GM12872 (cell line): ENCODE measurements at regions not wholly inside any gene's neighbourhood (a gene's known extent, or its start where the extent isn't known, plus 50 kb on each side); places are given as distances from the start of the nearest gene placed in this dataset.

ENCODE experiments used
- TF ChIP-seq, protein P1 (sequence below): IDR thresholded peaks from 3 replicates; pipeline ENCODE4 v1.5.1; 2011; ENCODE audit warnings: low read depth, mild to moderate bottlenecking, low read length, moderate library complexity; ENCODE audit not compliant: insufficient read depth

DNA sequence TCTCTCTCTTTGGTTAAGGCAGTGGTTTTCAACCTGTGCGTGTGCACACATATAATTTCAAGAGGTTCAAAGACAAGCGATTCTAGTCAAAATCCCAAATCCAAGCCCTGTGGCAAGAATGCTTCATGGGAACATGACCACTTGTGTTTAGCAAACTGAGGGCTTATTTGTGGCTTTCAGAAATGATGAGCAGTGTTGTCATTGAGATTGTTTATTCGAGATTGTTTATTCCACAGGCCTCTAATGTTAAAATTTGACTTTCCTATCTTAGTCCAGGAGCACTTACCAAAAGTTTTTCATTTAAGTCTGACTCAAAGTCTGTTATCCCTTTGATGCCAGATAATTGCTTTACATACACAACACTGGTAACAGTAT lies 111.1 kb upstream of the ELL2 start:
- TF ChIP-seq, protein P1, sequence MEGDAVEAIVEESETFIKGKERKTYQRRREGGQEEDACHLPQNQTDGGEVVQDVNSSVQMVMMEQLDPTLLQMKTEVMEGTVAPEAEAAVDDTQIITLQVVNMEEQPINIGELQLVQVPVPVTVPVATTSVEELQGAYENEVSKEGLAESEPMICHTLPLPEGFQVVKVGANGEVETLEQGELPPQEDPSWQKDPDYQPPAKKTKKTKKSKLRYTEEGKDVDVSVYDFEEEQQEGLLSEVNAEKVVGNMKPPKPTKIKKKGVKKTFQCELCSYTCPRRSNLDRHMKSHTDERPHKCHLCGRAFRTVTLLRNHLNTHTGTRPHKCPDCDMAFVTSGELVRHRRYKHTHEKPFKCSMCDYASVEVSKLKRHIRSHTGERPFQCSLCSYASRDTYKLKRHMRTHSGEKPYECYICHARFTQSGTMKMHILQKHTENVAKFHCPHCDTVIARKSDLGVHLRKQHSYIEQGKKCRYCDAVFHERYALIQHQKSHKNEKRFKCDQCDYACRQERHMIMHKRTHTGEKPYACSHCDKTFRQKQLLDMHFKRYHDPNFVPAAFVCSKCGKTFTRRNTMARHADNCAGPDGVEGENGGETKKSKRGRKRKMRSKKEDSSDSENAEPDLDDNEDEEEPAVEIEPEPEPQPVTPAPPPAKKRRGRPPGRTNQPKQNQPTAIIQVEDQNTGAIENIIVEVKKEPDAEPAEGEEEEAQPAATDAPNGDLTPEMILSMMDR = no peak

DNA sequence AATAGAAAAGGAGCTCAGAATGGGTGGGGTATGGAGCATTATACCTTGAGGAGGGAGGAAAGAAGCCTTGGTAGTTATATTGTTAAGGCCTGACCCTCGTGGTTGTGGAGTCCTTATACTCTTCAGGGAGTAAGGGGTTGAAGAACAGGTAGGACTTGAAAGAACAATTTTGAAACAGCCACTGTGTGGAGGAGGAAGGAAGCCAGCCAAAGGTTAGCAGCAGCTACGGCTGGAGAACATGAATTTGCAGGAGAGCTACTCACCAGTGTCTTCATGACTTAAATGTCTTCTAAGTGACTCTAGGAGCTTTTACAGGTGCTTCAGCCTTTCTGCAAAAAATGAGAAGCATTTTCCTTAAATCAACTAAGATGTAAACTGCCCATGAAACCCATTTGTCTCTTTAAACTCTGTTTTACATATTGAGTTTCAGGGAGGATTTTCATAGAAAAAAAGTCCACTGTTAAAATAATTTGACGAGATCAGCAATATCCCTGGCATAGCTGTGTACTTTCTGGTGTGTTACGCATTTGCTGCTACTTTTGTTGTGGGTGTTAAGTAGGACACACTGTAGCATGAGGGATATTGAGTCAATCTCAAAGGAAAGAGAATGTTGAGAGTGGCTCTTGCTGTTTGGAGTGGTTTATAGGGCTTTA lies 110.6 kb upstream of the ELL2 start:
- TF ChIP-seq, protein P1 = no peak

DNA sequence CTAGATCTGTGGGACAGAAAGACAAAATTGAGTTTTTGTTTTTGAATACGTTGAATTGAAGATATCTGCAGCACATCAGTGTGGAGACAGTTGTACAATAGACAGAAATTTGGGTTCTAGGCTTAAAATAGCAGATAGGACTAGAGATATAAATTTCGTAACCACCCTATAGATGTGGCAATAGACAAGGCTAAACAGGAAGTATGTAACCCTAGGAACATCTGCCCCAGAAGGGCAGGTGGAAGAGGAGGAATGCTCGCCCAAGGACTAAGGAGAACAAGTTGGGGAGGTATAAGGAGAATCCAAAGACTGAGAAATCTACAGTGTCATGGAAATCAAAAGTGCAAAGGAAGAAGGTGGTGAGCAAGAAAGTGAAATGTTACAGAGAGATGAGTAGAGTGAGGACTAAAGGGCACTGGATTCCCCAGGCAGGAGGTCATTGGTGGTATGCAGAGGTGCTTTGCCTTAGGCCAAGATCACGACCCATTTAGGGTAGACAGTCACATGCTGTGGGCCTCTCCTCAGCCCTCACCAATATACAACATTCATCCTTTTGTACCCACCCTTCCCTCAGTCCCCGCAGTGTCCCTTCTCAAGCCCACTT lies 109.1 kb upstream of the ELL2 start:
- TF ChIP-seq, protein P1 = no peak

DNA sequence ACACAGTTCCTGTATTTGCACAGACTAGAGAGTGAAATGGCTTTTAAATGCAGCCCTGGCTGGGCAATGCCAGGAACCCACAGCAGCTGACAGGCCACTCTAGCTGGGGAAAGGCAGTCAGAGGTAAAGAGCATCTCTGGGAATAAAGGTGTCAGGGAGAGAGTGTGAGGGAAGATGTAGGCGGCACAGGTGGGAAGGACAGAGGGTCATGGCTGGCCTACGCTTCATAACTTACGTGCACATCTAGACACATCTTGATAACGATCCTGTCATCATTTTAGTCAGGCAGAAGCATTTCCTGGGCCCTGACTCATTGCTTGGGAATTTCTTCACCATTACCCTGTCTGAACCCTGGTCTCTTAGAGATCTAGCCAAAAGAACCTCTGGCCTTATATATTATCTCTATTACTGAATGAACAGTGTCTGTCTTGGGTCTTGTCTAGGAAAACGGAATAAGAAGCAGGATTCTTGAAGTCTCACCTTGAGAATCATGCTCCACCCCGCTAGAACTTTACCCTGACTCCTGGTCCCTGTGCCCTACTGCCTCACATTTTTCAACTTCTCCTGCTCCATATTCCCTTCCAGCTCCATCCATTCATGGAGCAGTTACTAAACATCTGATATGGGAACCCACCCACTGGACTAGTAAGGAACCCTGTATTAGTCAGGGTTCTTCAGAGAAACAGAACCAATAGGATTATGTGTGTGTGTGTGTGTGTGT lies 106.4 kb upstream of the ELL2 start:
- TF ChIP-seq, protein P1 = no peak

DNA sequence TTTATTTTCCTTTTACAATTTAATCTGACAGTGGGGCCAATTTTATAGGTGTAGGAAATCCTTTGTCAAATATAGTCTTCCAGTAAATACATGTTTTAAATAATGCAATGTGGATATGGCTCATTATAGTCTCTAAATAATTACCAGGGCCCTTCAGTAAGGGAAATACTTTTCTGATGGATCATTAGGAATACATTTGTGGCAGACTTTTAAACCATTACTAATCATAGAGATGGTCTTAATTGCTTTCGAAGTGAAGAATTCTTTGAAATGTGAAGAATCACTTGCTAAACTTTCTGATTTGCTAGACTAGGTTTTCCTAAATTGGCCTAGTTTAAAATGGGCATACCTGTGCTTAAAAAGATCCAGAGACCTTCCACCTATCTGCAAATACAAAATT lies 105.6 kb upstream of the ELL2 start:
- TF ChIP-seq, protein P1 = no peak

DNA sequence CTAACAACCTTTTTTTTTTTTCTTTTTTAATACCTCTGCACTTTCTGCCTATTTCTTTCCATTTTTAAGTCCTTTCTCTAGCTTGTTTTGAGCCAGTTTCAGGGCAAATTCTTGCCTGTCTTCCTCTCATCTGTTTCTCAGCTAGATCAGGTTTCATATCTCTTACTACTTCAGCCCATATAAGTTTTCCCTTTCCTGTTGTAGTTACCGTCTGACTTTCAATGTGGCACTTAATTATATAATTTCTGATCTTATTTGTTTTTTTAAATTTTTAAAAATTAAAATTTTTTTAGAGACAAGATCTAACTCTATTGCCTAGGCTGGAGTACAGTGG lies 104.7 kb upstream of the ELL2 start:
- TF ChIP-seq, protein P1 = no peak

DNA sequence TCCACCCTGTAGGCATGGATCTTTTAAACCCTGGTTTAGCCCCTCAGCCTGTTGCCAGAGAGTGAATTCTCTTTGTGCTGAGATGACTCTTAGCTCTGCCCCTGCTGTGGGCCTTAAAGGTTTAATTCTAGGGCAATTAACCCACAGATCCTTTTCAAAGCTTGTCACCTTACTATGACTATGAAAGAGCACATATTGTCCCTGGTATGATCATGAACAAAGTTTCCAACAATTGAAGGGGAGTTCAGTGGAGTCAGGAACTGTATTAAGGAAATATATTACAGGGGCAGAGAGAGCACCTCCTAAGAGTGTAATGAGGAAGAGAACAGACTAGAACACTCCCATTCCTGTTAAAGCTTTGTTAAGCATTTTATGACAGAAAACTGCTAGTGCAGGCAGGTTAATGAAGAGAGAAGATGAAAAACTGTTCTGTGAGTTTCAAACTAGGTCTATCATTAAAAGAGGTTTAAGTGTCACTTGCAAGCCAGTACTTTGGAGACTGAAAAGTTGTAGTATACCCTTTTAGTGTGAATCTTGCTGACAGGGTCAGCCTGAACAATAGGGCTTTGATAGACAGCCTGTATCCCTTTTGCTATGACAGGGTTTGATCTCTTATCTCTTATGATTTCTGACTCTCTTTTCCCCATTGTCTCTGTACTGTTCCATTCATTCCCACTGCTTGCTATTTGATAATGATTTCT lies 104.2 kb upstream of the ELL2 start:
- TF ChIP-seq, protein P1 = no peak
